HTR-8/SVneo (cell line): ENCODE measurements at regions not wholly inside any gene's neighbourhood (a gene's known extent, or its start where the extent isn't known, plus 50 kb on each side); places are given as distances from the start of the nearest gene placed in this dataset.

Source experiments
- DNase-seq: peaks from one replicate; pipeline ENCODE4 v3.0.0; 2011; ENCODE audit warnings: low spot score, mixed read lengths; ENCODE audit not compliant: insufficient read length
- FAIRE-seq: peaks from 2 replicates; lab custom pipeline; 2011; peaks lifted over from hg19 to GRCh38; lab: Jason Lieb, UNC

GRCh38 chr7:10677668-10678232, 295.9 kb upstream of the PHF14 start:
- no peak for DNase-seq
- no peak for FAIRE-seq

DNA sequence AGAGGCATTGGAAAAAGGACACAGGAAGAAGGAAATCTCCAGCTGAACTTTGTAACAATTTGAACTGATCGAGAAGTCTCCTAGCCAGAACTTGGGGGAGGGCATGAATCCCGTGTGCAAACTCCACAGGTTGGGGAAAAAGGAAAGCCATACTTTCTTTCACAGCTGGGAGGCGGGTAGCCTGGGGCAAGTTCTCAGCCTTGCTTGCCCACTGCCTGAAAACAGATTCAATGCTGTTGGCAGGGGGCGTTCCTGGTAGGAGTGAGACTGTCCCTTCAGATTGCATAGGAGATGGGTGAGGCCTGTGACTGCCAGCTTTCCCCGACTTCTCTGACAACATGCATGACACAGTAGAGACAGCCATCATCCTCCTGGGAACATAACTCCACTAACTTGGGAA, 289.1 kb upstream of the PHF14 start:
- DNase-seq: no peak

GRCh38 chr7:10685040-10685439, 288.6 kb upstream of the PHF14 start:
- DNase-seq: no peak
- FAIRE-seq: no peak

More for the DNA sequence above, 289.1 kb upstream of the PHF14 start:
- FAIRE-seq: no peak

- FAIRE-seq (no peak), DNase-seq (no peak)
These were observed 285.1 kb upstream of the PHF14 start for GRCh38 chr7:10688544-10688943.

DNA sequence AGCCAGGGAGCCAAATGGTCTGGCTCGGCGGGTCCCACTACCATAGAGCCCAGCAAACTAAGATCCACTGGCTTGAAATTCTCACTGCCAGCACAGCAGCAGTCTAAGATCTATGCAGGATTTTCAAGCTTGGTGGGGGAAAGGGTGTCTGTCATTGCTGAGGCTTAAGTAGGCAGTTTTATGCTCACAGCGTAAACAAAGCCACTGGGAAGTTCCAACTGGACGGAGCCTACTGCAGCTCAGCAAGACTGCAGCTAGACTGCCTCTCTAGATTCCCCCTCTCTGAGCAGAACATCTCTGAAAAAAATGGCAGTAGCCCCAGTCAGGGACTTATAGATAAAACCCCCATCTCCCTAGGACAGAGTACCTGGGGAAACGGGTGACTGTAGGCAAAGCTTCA, 277.6 kb upstream of the PHF14 start:
- DNase-seq (no peak), FAIRE-seq (no peak)

GRCh38 chr7:10703059-10703458, 270.6 kb upstream of the PHF14 start:
- FAIRE-seq (no peak), DNase-seq (no peak)

DNA sequence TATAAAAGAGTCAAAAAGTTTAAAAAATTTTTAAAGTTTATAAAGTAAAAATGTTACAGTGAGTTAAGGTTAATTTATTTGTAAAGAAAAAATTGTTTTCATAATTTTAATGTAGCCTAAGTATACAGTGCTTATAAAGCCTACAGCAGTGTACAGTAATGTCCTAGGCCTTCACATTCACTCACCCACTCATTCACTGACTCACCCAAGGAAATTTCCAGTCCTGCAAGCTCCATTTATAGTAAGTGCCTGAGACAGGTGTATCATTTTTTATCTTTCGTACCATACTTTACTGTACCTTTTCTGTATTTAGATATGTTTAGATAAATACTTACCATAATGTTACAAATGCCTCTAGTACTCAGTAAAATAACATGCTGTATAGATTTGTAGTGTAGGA, 269.7 kb upstream of the PHF14 start:
- DNase-seq (no peak), FAIRE-seq (no peak)

GRCh38 chr7:10704653-10705052, 269.0 kb upstream of the PHF14 start:
- DNase-seq (no peak), FAIRE-seq (no peak)

DNA sequence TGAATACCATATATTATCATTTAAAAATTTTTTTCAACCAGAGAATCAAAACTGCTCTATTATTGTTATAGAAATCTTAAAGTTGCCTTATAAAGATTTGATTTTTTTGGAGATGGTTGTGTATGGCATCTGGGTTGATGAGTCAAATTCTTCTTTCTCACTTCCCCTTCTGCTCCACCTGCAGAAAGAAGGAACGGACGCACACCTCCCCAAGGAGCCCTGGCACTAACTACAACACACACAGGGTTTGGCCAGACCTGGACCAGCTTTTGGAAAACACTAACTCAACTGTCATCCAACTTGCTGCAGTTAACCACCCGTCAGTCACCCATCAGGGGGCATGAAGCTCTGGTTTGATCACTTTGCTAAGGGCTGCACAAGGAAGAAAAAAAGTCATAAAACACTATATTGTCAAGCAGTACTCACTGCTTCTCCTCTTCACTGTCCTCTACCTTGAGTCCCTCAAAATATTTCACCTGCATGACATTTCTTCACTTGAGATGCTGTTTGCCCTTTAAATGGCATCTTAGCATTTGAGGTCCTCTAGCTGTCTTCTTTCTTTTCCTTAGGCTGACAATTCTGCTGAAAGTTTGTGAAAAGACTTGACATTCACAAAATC, 266.7 kb upstream of the PHF14 start:
- FAIRE-seq (no peak), DNase-seq (no peak)

DNA sequence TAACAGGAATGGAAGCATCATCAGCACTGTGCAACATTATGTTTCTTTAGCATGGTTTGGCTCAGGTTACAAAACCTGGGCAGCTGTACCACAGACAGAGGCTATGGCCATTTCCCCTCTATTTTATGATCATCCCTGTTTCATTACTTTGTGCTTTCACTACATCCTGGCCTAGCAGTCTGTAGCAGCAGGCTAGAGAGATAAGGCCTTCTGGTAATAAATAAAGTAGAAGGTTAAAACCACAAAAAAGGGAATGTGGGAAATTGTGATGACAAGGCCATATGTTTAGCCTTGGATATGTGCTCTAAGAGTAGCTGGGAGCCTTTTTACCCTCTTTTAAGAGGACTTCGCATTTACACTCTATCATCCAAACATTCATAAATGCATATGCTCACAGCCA, 266.2 kb upstream of the PHF14 start:
- FAIRE-seq: no peak
- DNase-seq: no peak

DNA sequence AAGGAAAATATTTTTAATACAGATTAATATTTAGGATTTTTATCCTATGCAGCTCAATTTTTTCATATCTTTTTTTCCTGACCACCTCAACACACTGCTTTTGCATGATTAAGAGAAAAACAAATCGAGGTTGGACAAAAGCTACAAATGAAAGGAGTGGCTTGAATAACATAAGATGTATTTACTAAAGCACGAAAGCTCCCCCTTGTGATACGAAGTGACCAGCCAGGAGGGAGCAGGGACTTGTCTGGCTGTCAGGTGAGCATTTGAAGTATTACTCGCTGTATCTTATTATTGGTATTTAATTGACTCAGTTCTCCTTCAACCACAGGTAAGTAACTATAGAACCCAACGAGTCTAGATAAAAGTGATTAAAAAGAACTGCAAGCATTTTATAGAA, 265.2 kb upstream of the PHF14 start:
- DNase-seq: no peak
- no peak for FAIRE-seq

- no peak for FAIRE-seq
- DNase-seq: no peak
These were observed 254.9 kb upstream of the PHF14 start for GRCh38 chr7:10718768-10719167.

DNA sequence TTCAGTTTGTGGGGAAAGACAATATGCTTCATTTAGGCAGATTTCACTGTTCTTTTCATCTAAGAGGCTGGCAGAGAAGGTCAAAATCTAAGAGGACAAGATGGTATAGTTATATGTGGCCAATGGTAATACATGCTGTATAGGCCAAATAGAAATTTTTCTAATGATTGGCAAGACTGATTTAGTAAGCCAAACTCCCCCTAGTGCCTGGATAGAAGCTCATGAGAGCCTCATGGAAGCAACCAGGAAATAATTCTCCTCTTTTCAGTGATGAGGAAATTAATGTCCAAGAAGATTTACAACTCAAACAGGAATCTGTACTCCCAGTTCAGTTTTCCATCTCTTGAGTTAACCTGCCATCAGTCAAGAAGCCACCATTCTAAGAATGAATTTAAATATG, 253.6 kb upstream of the PHF14 start:
- FAIRE-seq: no peak
- no peak for DNase-seq

DNA sequence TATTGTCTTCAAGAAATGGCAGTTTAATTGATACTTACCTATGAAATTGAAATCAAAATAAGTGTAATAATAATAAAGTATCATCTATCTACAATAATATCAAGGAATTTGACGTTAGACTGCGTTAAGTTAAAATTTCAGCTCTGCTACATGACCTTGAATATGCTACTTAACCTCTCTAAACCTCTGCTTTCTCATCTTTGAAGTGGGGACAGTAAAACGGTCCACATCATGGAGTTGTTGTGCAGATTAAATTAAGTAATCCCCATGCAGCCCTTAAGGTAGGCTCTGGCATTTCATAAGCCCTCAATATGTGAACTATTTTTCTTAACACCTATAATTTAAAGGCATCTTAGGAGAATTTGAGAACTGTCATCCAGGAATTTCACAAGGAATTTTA, 252.4 kb upstream of the PHF14 start:
- FAIRE-seq (no peak), DNase-seq (no peak)

DNA sequence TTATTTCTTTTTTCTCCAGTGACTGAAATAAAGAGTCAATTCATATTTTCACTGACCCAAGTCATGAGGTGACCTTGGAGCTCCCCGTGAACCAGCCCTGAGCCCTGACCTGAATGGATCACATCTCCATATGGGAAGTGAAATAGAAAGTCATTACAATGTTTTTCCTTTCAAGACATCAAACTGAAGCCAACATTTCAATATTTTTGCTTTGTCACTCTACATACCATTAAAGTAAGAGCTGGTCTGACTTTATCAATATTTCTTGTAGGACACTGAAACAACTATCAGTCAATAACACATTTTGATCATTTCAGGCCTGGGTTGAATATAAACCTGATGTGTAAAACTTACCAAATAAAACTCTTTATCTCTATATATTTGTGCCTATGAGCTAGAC, 249.8 kb upstream of the PHF14 start:
- DNase-seq (no peak), FAIRE-seq (no peak)

GRCh38 chr7:10724449-10724848, 249.2 kb upstream of the PHF14 start:
- no peak for FAIRE-seq

DNA sequence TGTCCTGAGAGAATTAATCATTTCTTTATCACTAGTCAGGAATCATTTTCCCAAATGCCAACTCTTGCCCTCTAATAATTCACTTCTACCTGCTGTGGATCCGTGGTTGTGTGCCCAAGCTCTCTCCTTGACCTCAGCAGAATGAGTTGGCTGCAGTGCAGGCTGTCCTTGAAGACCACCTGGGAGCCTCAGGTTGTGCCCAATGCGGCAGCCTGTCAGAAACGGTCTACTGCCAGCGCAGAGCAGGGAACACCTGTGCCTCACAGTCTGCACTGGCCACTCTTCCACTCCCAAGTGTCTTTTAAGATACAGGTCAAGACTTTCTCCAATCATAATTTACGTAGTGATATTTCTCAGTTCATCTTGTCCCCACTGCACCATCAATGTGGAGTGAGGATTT, 246.0 kb upstream of the PHF14 start:
- FAIRE-seq (no peak), DNase-seq (no peak)

More at GRCh38 chr7:10724449-10724848, 249.2 kb upstream of the PHF14 start:
- DNase-seq: no peak

- no peak for FAIRE-seq
- DNase-seq: no peak
These were observed 242.4 kb upstream of the PHF14 start for GRCh38 chr7:10731253-10731773.

DNA sequence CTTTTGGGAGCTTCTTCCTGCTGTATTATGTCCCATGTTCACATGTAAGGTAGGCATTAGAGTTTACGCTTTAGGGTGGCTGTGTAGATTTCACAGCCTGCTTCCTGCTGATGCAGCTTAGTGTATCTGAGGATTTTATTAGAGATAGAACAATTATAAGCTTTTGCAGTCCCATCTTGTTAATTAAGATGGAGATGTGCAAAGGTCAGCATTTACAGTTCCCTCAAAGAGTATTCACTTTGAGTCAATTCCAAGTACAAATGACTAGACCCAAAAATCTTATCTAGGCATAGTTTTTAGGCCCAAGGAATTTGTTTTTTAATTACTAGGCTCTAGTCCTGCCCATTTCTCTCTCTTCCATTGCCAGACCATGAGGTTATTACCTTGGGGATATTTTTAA, 239.9 kb upstream of the PHF14 start:
- FAIRE-seq: no peak
- no peak for DNase-seq

DNA sequence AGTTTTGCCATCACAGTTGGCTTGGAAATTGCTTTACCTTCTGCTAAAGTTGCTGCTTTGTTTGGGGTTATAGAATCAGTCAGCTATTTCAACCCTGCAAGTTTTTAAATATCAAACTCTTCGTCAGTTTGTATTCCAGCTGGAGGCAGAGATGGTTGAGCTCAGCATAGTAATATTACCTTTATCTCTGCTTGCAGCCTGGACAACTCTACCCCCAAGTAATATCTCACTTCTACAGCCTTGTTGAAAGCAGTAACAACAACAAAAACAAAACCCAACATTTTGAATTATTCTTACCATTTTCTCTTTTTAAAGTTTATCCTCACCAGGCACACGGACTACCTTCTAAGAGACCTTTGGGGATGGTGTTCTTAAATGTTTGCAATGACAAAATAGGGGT, 239.1 kb upstream of the PHF14 start:
- no peak for DNase-seq
- FAIRE-seq: no peak

DNA sequence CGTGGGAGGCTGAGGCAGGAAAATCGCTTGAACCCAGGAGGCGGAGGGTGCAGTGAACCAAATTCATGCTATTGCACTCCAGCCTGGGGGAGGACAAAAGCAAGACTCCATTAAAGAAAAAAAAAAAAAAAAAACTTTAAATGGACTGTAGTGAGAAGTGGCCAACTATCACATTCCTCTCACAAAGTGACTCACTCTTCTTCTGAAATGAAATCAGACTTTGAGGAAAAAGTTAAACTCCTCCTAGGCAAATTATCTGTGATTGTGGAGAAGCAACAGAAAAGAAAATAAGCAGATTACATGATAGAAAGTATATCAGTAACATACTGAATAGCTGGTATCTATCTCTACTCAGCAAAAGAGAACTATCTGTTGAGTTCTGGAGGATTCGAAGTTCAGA, 234.3 kb upstream of the PHF14 start:
- no peak for DNase-seq
- FAIRE-seq: no peak

GRCh38 chr7:10740805-10741204, 232.9 kb upstream of the PHF14 start:
- DNase-seq (no peak), FAIRE-seq (no peak)
